Choroid plexus epithelial cell (primary cell): ENCODE measurements at regions not wholly inside any gene's neighbourhood (a gene's known extent, or its start where the extent isn't known, plus 50 kb on each side); places are given as distances from the start of the nearest gene placed in this dataset.

Experiments used
- DNase-seq: peaks from one replicate; pipeline ENCODE4 v3.0.0-alpha.2; 2010; ENCODE audit warnings: low read depth
- H3K4me3 ChIP-seq: 2 replicates; pipeline ENCODE4 v1.5.1; 2011; ENCODE audit warnings: low read depth, mild to moderate bottlenecking, control low read depth, low read length, moderate library complexity
- CTCF ChIP-seq: conservative IDR thresholded peaks from 2 replicates; pipeline ENCODE4 v1.5.1; 2011; ENCODE audit warnings: low read depth, mild to moderate bottlenecking, control low read depth, inconsistent platforms, low read length, moderate library complexity

GRCh38 chr2:204228169-204228886 is 291.8 kb downstream of the ICOS start:
- no peak for DNase-seq
- TF ChIP-seq CTCF: no peak
- no peak overlapping the region for H3K4me3 ChIP-seq

- no peak for DNase-seq
- no peak for TF ChIP-seq CTCF
- no peak overlapping the region for H3K4me3 ChIP-seq
These were observed 297.7 kb downstream of the ICOS start for GRCh38 chr2:204234248-204234647.

GRCh38 chr2:204234879-204235278 is 298.3 kb downstream of the ICOS start:
- H3K4me3 ChIP-seq: no peak overlapping the region
- DNase-seq: peak; percentile 14
- no peak for TF ChIP-seq CTCF

- H3K4me3 ChIP-seq: no peak overlapping the region
- DNase-seq: no peak
- no peak for TF ChIP-seq CTCF
These were observed 300.9 kb downstream of the ICOS start for GRCh38 chr2:204237416-204237815.

GRCh38 chr2:204239411-204240165 is 303.0 kb downstream of the ICOS start:
- H3K4me3 ChIP-seq: no peak overlapping the region
- DNase-seq: no peak
- no peak for TF ChIP-seq CTCF

- H3K4me3 ChIP-seq: no peak overlapping the region
- no peak for DNase-seq
- no peak for TF ChIP-seq CTCF
These were observed 304.3 kb upstream of the PARD3B start for GRCh38 chr2:204240961-204241360.
